ENCODE measurements at regions not wholly inside any gene's neighbourhood (a gene's known extent, or its start where the extent isn't known, plus 50 kb on each side); places are given as distances from the start of the nearest gene placed in this dataset.

DNA sequence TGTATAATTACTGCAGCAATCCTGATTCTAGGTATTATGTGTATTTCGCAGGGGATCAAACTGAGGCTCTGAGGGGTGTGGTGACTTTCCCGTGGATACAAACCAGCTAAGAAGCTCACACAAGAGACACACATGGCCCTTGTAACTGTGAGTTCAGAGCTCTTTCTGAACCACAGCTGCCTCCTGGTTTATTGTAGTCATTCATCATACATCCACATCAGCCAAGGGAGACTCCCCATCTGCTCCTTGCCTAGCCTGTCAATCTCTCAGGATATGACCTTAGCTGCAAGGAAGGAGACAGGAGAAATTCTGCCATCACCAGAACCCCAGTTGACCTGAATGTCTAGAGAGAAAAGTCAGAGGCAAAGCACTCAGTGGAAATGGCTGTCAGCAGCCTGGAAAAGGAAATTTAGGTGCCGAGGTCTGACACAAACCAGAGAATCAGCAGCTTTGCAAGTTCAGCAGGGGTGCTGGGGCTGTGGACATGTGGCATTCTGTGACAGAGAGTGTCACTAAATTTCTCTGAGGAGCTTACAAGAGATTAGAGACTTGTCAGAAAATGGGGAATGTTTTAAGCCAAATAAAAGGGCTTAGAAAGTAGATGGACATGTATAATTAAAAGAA lies 209.5 kb downstream of the AASDHPPT start:
- TF ChIP-seq EZH2 (IDR thresholded peaks at IDR 0.05; ENCODE audit: borderline replicate concordance, low read depth, low read length, poor library complexity, severe bottlenecking) (no peak), CTCF (conservative IDR thresholded peaks at IDR 0.05; ENCODE audit: low read depth, low read length) (no peak)
- Histone ChIP-seq H3K9me3 (ENCODE audit: low read depth, low read length, poor library complexity, severe bottlenecking) (no peaks in the 10 kb centered on the region), H3K27me3 (replicated peaks; ENCODE audit: insufficient read depth, low read depth, low read length, poor library complexity) (peaks cover 15% of the 10 kb centered on the region), H3K4me1 (ENCODE audit: insufficient read depth, low read length, poor library complexity, severe bottlenecking) (no peaks in the 10 kb centered on the region), H3K27ac (ENCODE audit: low read depth, low read length, poor library complexity, severe bottlenecking) (no peak overlapping the region), H3K4me3 (ENCODE audit: low read depth, low read length, poor library complexity, severe bottlenecking) (no peak overlapping the region), H3K36me3 (ENCODE audit: insufficient read depth, low read length, poor library complexity, severe bottlenecking) (no peaks in the 10 kb centered on the region)
- DNase-seq (ENCODE audit: low spot score) = no peak
- POLR2A ChIA-PET (ENCODE audit: low non-redundant PET) = no interaction called here
- intact Hi-C loops (cut with micrococcal nuclease; ENCODE audit: unreplicated experiment) = no loop called here
- BruUV-seq (replicated peaks) = no TSS peak
- CTCF ChIA-PET = no interaction called here

- no peak for DNase-seq (ENCODE audit: low spot score)
- intact Hi-C loops (cut with micrococcal nuclease; ENCODE audit: unreplicated experiment) = no loop called here
- no TSS peak for BruUV-seq (replicated peaks)
- Histone ChIP-seq H3K9me3 (ENCODE audit: low read depth, low read length, poor library complexity, severe bottlenecking) (no peaks in the 10 kb centered on the region), H3K36me3 (ENCODE audit: insufficient read depth, low read length, poor library complexity, severe bottlenecking) (no peaks in the 10 kb centered on the region), H3K4me1 (ENCODE audit: insufficient read depth, low read length, poor library complexity, severe bottlenecking) (no peaks in the 10 kb centered on the region), H3K27me3 (replicated peaks; ENCODE audit: insufficient read depth, low read depth, low read length, poor library complexity) (peaks cover 17% of the 10 kb centered on the region), H3K27ac (ENCODE audit: low read depth, low read length, poor library complexity, severe bottlenecking) (no peak overlapping the region), H3K4me3 (ENCODE audit: low read depth, low read length, poor library complexity, severe bottlenecking) (no peak overlapping the region)
- POLR2A ChIA-PET (ENCODE audit: low non-redundant PET) = no interaction called here
- TF ChIP-seq EZH2 (IDR thresholded peaks at IDR 0.05; ENCODE audit: borderline replicate concordance, low read depth, low read length, poor library complexity, severe bottlenecking) (no peak), CTCF (conservative IDR thresholded peaks at IDR 0.05; ENCODE audit: low read depth, low read length) (no peak)
- CTCF ChIA-PET = no interaction called here
These were observed 210.6 kb downstream of the AASDHPPT start for GRCh38 chr11:106288057-106288456.

- DNase-seq (ENCODE audit: low spot score) = no peak
- H3K27me3 ChIP-seq (replicated peaks; ENCODE audit: insufficient read depth, low read depth, low read length, poor library complexity) = peaks cover 20% of the 10 kb centered on the region
- H3K4me1 ChIP-seq (ENCODE audit: insufficient read depth, low read length, poor library complexity, severe bottlenecking) = no peaks in the 10 kb centered on the region
- H3K9me3 ChIP-seq (ENCODE audit: low read depth, low read length, poor library complexity, severe bottlenecking) = no peaks in the 10 kb centered on the region
- H3K27ac ChIP-seq (ENCODE audit: low read depth, low read length, poor library complexity, severe bottlenecking) = no peak overlapping the region
- TF ChIP-seq EZH2 (IDR thresholded peaks at IDR 0.05; ENCODE audit: borderline replicate concordance, low read depth, low read length, poor library complexity, severe bottlenecking) (no peak), CTCF (conservative IDR thresholded peaks at IDR 0.05; ENCODE audit: low read depth, low read length) (no peak)
- no TSS peak for BruUV-seq (replicated peaks)
- ChIA-PET POLR2A (ENCODE audit: low non-redundant PET) (no interaction called here), CTCF (no interaction called here)
- no peaks in the 10 kb centered on the region for H3K36me3 ChIP-seq (ENCODE audit: insufficient read depth, low read length, poor library complexity, severe bottlenecking)
- intact Hi-C loops (cut with micrococcal nuclease; ENCODE audit: unreplicated experiment) = no loop called here
- no peak overlapping the region for H3K4me3 ChIP-seq (ENCODE audit: low read depth, low read length, poor library complexity, severe bottlenecking)
These were observed 211.4 kb downstream of the AASDHPPT start for GRCh38 chr11:106288822-106289387.

All from A673 (cell line).